Ovary (tissue), 7 donors: ENCODE measurements at regions not wholly inside any gene's neighbourhood (a gene's known extent, or its start where the extent isn't known, plus 50 kb on each side); places are given as distances from the start of the nearest gene placed in this dataset.

Experiments
- DNase-seq, 5 donors: peaks; one replicate each; pipeline ENCODE4 v3.0.0-alpha.2; 2019 to 2020
- H3K27ac ChIP-seq, 2 donors: fragments of 200-600 bp; one replicate each; pipeline versions ENCODE4 v1.5.1 to v1.8.0; 2019 to 2022
- H3K27me3 ChIP-seq: fragments of 200-600 bp; one replicate; pipeline ENCODE4 v1.8.0; 2022
- H3K36me3 ChIP-seq: fragments of 200-600 bp; sonication (generic); one replicate; pipeline ENCODE4 v1.5.1; 2019
- H3K4me1 ChIP-seq: one replicate; pipeline ENCODE4 v1.8.1; 2013; ENCODE audit warnings: mild to moderate bottlenecking, moderate library complexity; ENCODE audit not compliant: insufficient read depth
- H3K4me3 ChIP-seq: fragments of 200-600 bp; sonication (generic); one replicate; pipeline ENCODE4 v1.5.1; 2017
- H3K9me3 ChIP-seq, 2 donors: fragments of 200-600 bp in 1 of 2; sonication (generic) in 1 of 2; one replicate each; pipeline versions ENCODE4 v1.5.1 to v1.8.1; 2013 to 2019; ENCODE audit warnings: mild to moderate bottlenecking in 1 of 2, moderate library complexity in 1 of 2
- EP300 ChIP-seq: sonication (generic); formaldehyde crosslinking; IDR thresholded peaks from one replicate; pipeline ENCODE4 v1.6.1; 2017; ENCODE audit warnings: antibody characterized with exemption
- POLR2A ChIP-seq: fragments of 450-650 bp; IDR thresholded peaks from one replicate; pipeline ENCODE4 v1.6.1; 2017; ENCODE audit warnings: antibody characterized with exemption, mild to moderate bottlenecking, moderate library complexity
- WGBS, 3 donors: extraction: QIAGEN DNeasy Blood & Tissue Kit in 1 of 3; methylation state at CpG; one replicate each; pipeline versions ENCODE4 v1.1.5 to v1.1.7; 2013 to 2017; 5-methylcytosine and 5-hydroxymethylcytosine counted together
- intact Hi-C, 4 donors: fragments of 100-400 bp; cut with DNase I; formaldehyde crosslinking; loops; one replicate each; pipeline versions ENCODE4 v1.11.0 to v1.15.1; 2022 to 2023
- TF ChIP-seq, protein P1 (sequence below), 3 donors: fragments of 450-650 bp in 2 of 3; fragments of 200-600 bp in 1 of 3; IDR thresholded peaks; one replicate each; pipeline versions ENCODE4 v1.5.1 to v1.8.0; 2016 to 2022; ENCODE audit warnings: antibody characterized with exemption in 3 of 3, mild to moderate bottlenecking in 1 of 3
- donor health status: DM: no; HTN: no; CAD: no; lungs with moderate emphysema.
- donor health status: DM: no; HTN: no; CAD: no.
- donor health status: Bipolar disorder and iron deficiency.
- donor health status: DM: no; HTN: no; CAD: no.
- donor health status: DM: yes; HTN: yes; CAD: no.

DNA sequence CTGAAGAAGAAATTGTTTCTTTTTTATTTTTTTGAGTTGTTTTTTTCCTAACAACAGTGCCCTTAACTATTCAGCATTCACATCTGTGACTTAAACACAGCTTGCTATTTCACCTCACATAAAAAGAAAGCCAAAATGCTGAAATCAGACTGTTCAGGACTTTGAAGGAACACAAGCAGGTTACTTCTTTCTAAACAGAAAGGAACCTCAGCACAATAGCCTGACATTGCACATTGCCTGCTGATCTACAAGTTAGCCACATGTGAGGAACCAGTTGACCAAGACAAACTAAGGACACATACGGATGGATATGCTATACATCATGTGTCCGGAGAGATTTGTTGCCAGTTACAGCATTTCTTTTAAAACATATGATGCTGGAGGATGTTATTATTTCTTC is 331.1 kb downstream of the FSIP2 start:
- H3K36me3 ChIP-seq = no peaks in the 10 kb centered on the region
- no peak overlapping the region for H3K4me3 ChIP-seq
- no peaks in the 10 kb centered on the region for H3K27me3 ChIP-seq
- no peaks in the 10 kb centered on the region for H3K4me1 ChIP-seq
- H3K9me3 ChIP-seq = no peaks in the 10 kb centered on the region
- intact Hi-C loops = no loop called here
- 92 to 96% (median 93%) methylated on average over 2 of the region's 2 CpGs for WGBS, 3 donors
- H3K27ac ChIP-seq = no peak overlapping the region
- DNase-seq = no peak
- TF ChIP-seq POLR2A (no peak), EP300 (no peak)
- TF ChIP-seq, protein P1, sequence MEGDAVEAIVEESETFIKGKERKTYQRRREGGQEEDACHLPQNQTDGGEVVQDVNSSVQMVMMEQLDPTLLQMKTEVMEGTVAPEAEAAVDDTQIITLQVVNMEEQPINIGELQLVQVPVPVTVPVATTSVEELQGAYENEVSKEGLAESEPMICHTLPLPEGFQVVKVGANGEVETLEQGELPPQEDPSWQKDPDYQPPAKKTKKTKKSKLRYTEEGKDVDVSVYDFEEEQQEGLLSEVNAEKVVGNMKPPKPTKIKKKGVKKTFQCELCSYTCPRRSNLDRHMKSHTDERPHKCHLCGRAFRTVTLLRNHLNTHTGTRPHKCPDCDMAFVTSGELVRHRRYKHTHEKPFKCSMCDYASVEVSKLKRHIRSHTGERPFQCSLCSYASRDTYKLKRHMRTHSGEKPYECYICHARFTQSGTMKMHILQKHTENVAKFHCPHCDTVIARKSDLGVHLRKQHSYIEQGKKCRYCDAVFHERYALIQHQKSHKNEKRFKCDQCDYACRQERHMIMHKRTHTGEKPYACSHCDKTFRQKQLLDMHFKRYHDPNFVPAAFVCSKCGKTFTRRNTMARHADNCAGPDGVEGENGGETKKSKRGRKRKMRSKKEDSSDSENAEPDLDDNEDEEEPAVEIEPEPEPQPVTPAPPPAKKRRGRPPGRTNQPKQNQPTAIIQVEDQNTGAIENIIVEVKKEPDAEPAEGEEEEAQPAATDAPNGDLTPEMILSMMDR (IDR thresholded peaks at IDR 0.05) = no peak

DNA sequence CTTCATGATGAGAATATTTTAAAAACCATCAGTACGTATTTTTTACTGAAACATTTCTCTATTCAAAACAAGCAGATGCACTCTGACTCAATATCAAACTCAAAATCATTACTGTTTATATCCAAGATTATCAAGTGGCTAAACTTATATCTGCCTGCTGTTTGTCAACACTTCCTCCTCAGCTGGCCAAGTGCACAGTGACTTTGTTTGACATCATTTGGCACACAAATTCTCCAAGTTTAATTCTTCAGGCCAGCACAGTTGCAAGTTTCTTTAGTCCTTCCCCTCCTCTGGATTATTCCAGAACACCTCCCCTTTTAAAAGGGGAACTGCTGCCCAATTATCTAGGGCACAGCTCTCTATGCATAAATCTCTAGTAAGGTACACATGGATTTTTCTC is 346.6 kb downstream of the FSIP2 start:
- Histone ChIP-seq H3K4me3 (no peak overlapping the region), H3K27me3 (no peaks in the 10 kb centered on the region), H3K27ac (no peak overlapping the region), H3K4me1 (no peaks in the 10 kb centered on the region), H3K36me3 (no peaks in the 10 kb centered on the region), H3K9me3 (no peaks in the 10 kb centered on the region)
- intact Hi-C loops = no loop called here
- DNase-seq = no peak
- 21 to 44% (median 37%) methylated on average over 1 of the region's 1 CpG for WGBS, 3 donors
- TF ChIP-seq EP300 = no peak
- no peak for TF ChIP-seq POLR2A
- TF ChIP-seq, protein P1 (IDR thresholded peaks at IDR 0.05) = no peak

DNA sequence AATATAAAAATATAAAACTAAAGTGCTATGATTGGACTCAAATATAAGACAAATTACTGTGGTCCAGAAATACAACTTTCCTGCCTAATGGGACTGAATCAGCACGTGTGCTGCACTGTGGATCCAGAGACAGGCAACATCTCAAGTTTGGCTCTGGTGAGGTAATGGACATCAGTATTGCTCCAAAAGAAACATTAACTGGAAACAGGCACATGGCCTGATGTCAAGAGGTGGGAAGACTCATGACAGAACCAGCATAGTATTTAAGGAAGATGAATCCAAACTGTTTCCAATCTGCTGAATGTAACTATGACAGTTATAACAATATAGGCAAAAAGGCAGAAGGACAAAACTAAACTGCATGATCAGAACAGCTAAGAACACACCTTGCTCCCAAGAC is 354.6 kb downstream of the FSIP2 start:
- DNase-seq = no peak
- Histone ChIP-seq H3K4me1 (no peaks in the 10 kb centered on the region), H3K9me3 (no peaks in the 10 kb centered on the region), H3K4me3 (no peak overlapping the region), H3K27ac (no peak overlapping the region), H3K27me3 (no peaks in the 10 kb centered on the region), H3K36me3 (no peaks in the 10 kb centered on the region)
- no peak for TF ChIP-seq EP300
- TF ChIP-seq POLR2A = no peak
- TF ChIP-seq, protein P1 (IDR thresholded peaks at IDR 0.05) = no peak
- WGBS, 3 donors = 53 to 77% (median 71%) methylated on average over 1 of the region's 1 CpG
- intact Hi-C loops = no loop called here

DNA sequence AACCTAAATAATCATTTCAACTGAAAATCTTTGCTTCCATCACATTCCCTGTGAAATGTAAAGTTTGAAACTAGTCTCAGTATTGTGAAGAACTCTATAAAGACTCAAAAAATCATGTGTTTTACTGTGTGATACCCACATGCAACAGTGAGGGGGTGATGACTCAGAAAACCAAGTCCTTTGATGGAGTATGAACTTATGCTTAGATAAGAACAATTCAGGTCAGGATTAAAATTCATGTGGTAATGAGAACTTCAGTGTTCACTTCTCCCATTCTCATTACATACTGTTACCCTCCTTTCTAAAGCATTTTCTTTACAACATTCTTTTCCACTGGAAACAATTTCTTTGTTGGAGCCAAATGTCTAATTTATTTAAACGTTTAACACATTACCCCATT is 360.2 kb downstream of the FSIP2 start:
- DNase-seq = no peak

More for the DNA sequence above, 360.2 kb downstream of the FSIP2 start:
- no peak overlapping the region for H3K27ac ChIP-seq
- H3K9me3 ChIP-seq = no peaks in the 10 kb centered on the region
- 43 to 49% (median 47%) methylated on average over 1 of the region's 1 CpG for WGBS, 3 donors
- no peaks in the 10 kb centered on the region for H3K4me1 ChIP-seq
- intact Hi-C loops = no loop called here
- H3K27me3 ChIP-seq = no peaks in the 10 kb centered on the region
- no peak overlapping the region for H3K4me3 ChIP-seq
- TF ChIP-seq, protein P1 (IDR thresholded peaks at IDR 0.05) = no peak
- TF ChIP-seq POLR2A (no peak), EP300 (no peak)
- no peaks in the 10 kb centered on the region for H3K36me3 ChIP-seq
